HepG2 (cell line): ENCODE measurements at regions not wholly inside any gene's neighbourhood (a gene's known extent, or its start where the extent isn't known, plus 50 kb on each side); places are given as distances from the start of the nearest gene placed in this dataset.

Experiments used
- ATAC-seq: fragments of 200-7000 bp; cut with Tn5 transposase; 3 replicates; pipeline ENCODE4 v1.9.1; 2020; ENCODE audit warnings: mild to moderate bottlenecking, moderate library complexity
- BruUV-seq: library from RNA; stranded (reverse); fragments of 400-500 nt; replicated peaks from 2 replicates; lab custom pipeline; 2021; lab: Mats Ljungman, UMichigan
- CTCF ChIA-PET: fragments of 300-600 bp; formaldehyde crosslinking; extraction: SDS; loops from one replicate; lab custom pipeline; 2021; ENCODE audit warnings: low total read pairs, inconsistent platforms, low intra/inter-chr PET ratio; lab: Yijun Ruan, JAX
- POLR2A ChIA-PET: fragments of 350-600 bp; sonication (Branson Sonifier 250); formaldehyde crosslinking; loops from one replicate; lab custom pipeline; 2020; ENCODE audit warnings: antibody characterized with exemption, inconsistent platforms; lab: Yijun Ruan, JAX
- DNase-seq: peaks from one replicate; pipeline ENCODE4 v3.0.0-alpha.2; 2015; ENCODE audit warnings: low spot score
- FAIRE-seq: peaks from 3 replicates; lab custom pipeline; 2011; peaks lifted over from hg19 to GRCh38; lab: Jason Lieb, UNC
- H2AFZ ChIP-seq: one replicate; pipeline ENCODE4 v1.6.1; 2011; ENCODE audit warnings: low read length, inconsistent platforms
- H3K27ac ChIP-seq: fragments of 300-600 bp; 3 replicates; pipeline ENCODE4 v1.8.0; 2011; ENCODE audit warnings: mixed run types, mild to moderate bottlenecking, mixed read lengths, low read length, inconsistent platforms; ENCODE audit not compliant: insufficient read depth; ENCODE audit errors: extremely low read length
- H3K27me3 ChIP-seq, 2 experiments: fragments of 200-600 bp in 1 of 2; 2 replicates in 1 of 2; 3 replicates in 1 of 2; pipeline versions ENCODE4 v1.6.0 to v1.8.0; 2011; ENCODE audit warnings: low read length in 2 of 2, mild to moderate bottlenecking in 2 of 2, moderate library complexity in 2 of 2, inconsistent platforms in 1 of 2; ENCODE audit not compliant: insufficient read depth in 2 of 2, control insufficient read depth in 1 of 2
- H3K36me3 ChIP-seq, 2 experiments: fragments of 200-600 bp in 1 of 2; replicated peaks in 1 of 2; 2 replicates in 1 of 2; 3 replicates in 1 of 2; pipeline versions ENCODE4 v1.5.1 to v1.8.0; 2011; ENCODE audit warnings: low read length in 2 of 2, inconsistent platforms in 1 of 2; ENCODE audit not compliant: insufficient read depth in 2 of 2, control insufficient read depth in 1 of 2
- H3K4me1 ChIP-seq: 2 replicates; pipeline ENCODE4 v1.5.1; 2012; ENCODE audit warnings: low read length, inconsistent platforms; ENCODE audit not compliant: insufficient read depth
- H3K4me2 ChIP-seq: 2 replicates; pipeline ENCODE4 v1.6.0; 2011; ENCODE audit warnings: low read depth, low read length, inconsistent platforms
- H3K4me3 ChIP-seq, 3 experiments: fragments of 200-600 bp in 1 of 3; sonication (generic), shearing (Covaris generic) in 1 of 3; replicated peaks in 1 of 3; 2 replicates each; pipeline ENCODE4 v1.5.1; 2011 to 2016; ENCODE audit warnings: low read length in 3 of 3, inconsistent platforms in 2 of 3, low read depth in 2 of 3, mild to moderate bottlenecking in 2 of 3, control low read depth in 1 of 3, mixed read lengths in 1 of 3; ENCODE audit not compliant: insufficient read depth in 1 of 3
- H3K79me2 ChIP-seq: one replicate; pipeline ENCODE4 v1.6.1; 2011; ENCODE audit warnings: low read length, inconsistent platforms; ENCODE audit not compliant: insufficient read depth
- H3K9ac ChIP-seq: 2 replicates; pipeline ENCODE4 v1.6.0; 2011; ENCODE audit warnings: mild to moderate bottlenecking, low read depth, low read length, inconsistent platforms; ENCODE audit not compliant: insufficient read depth
- H3K9me3 ChIP-seq: 2 replicates; pipeline ENCODE4 v1.5.1; 2012; ENCODE audit warnings: mild to moderate bottlenecking, low read length
- H4K20me1 ChIP-seq: 2 replicates; pipeline ENCODE4 v1.6.0; 2011; ENCODE audit warnings: inconsistent platforms, mild to moderate bottlenecking, low read length, moderate library complexity; ENCODE audit not compliant: insufficient read depth
- MAF1 ChIP-seq: sonication (generic); formaldehyde crosslinking; IDR thresholded peaks from 2 replicates; pipeline ENCODE4 v1.5.0; 2020; ENCODE audit warnings: missing genetic modification reagents, borderline replicate concordance
- MEIS2 ChIP-seq: sonication (generic); formaldehyde crosslinking; IDR thresholded peaks from 2 replicates; pipeline ENCODE4 v1.9.0; 2021; ENCODE audit warnings: mild to moderate bottlenecking, missing genetic modification reagents
- ZNF468 ChIP-seq: sonication (generic); formaldehyde crosslinking; IDR thresholded peaks from 2 replicates; pipeline ENCODE4 v1.8.0; 2022; ENCODE audit warnings: mild to moderate bottlenecking, moderate library complexity, missing genetic modification reagents
- ZNF773 ChIP-seq: sonication (generic); formaldehyde crosslinking; IDR thresholded peaks from 2 replicates; pipeline ENCODE4 v1.4.0; 2020; ENCODE audit warnings: missing genetic modification reagents, borderline replicate concordance
- WGBS: methylation state at CpG from one replicate; pipeline ENCODE4 v1.1.6; 2017; ENCODE audit warnings: low lambda C conversion rate; 5-methylcytosine and 5-hydroxymethylcytosine counted together
- in situ Hi-C: cut with HindIII; loops from 2 replicates; pipeline ENCODE4 v1.10.0; 2017; ENCODE audit warnings: low pct_unique_long_range_greater_than_20kb; ENCODE audit not compliant: extremely low pct_ligation_motif_present
- intact Hi-C: fragments of 100-400 bp; cut with micrococcal nuclease; formaldehyde crosslinking; loops from one replicate; pipeline ENCODE4 v1.10.0; 2022; ENCODE audit not compliant: unreplicated experiment
- TF ChIP-seq, protein P1 (sequence below): sonication (generic); formaldehyde crosslinking; conservative IDR thresholded peaks from 2 replicates; pipeline ENCODE4 v1.8.0; 2022; ENCODE audit warnings: mild to moderate bottlenecking, moderate library complexity, missing genetic modification reagents
- TF ChIP-seq, protein P2 (sequence below): sonication (generic); formaldehyde crosslinking; IDR thresholded peaks from 2 replicates; pipeline ENCODE4 v1.4.0; 2020; ENCODE audit warnings: mild to moderate bottlenecking, missing genetic modification reagents
- TF ChIP-seq, protein P3 (sequence below): IDR thresholded peaks from 2 replicates; pipeline ENCODE4 v1.6.1; 2012; ENCODE audit warnings: low read length, improper control_type of control experiment

DNA sequence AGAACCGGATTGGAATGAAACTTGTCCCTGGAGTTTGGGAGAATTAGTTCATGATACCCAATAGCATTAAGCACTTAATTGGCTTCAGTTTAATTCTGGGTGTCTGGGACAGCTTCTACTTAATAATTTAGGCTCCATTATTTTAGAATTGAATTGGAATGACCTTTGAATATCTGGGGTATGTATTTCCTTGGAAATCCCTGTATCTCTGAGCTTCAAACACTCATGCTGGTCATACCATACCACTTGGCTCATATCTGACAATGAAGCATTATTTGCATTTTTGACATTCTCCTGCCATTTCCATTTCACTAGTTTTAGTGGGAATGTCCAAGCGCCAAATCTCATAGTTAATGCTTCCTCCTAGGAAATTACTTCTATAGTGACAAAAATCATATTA, 393.1 kb downstream of the DIPK2A start (continued):
- TF ChIP-seq, protein P1, sequence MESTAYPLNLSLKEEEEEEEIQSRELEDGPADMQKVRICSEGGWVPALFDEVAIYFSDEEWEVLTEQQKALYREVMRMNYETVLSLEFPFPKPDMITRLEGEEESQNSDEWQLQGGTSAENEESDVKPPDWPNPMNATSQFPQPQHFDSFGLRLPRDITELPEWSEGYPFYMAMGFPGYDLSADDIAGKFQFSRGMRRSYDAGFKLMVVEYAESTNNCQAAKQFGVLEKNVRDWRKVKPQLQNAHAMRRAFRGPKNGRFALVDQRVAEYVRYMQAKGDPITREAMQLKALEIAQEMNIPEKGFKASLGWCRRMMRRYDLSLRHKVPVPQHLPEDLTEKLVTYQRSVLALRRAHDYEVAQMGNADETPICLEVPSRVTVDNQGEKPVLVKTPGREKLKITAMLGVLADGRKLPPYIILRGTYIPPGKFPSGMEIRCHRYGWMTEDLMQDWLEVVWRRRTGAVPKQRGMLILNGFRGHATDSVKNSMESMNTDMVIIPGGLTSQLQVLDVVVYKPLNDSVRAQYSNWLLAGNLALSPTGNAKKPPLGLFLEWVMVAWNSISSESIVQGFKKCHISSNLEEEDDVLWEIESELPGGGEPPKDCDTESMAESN: no peak
- TF ChIP-seq MEIS2 (CRISPR knock-in tag) (no peak), ZNF773 (CRISPR knock-in tag) (no peak), ZNF468 (no peak)
- TF ChIP-seq, protein P2, sequence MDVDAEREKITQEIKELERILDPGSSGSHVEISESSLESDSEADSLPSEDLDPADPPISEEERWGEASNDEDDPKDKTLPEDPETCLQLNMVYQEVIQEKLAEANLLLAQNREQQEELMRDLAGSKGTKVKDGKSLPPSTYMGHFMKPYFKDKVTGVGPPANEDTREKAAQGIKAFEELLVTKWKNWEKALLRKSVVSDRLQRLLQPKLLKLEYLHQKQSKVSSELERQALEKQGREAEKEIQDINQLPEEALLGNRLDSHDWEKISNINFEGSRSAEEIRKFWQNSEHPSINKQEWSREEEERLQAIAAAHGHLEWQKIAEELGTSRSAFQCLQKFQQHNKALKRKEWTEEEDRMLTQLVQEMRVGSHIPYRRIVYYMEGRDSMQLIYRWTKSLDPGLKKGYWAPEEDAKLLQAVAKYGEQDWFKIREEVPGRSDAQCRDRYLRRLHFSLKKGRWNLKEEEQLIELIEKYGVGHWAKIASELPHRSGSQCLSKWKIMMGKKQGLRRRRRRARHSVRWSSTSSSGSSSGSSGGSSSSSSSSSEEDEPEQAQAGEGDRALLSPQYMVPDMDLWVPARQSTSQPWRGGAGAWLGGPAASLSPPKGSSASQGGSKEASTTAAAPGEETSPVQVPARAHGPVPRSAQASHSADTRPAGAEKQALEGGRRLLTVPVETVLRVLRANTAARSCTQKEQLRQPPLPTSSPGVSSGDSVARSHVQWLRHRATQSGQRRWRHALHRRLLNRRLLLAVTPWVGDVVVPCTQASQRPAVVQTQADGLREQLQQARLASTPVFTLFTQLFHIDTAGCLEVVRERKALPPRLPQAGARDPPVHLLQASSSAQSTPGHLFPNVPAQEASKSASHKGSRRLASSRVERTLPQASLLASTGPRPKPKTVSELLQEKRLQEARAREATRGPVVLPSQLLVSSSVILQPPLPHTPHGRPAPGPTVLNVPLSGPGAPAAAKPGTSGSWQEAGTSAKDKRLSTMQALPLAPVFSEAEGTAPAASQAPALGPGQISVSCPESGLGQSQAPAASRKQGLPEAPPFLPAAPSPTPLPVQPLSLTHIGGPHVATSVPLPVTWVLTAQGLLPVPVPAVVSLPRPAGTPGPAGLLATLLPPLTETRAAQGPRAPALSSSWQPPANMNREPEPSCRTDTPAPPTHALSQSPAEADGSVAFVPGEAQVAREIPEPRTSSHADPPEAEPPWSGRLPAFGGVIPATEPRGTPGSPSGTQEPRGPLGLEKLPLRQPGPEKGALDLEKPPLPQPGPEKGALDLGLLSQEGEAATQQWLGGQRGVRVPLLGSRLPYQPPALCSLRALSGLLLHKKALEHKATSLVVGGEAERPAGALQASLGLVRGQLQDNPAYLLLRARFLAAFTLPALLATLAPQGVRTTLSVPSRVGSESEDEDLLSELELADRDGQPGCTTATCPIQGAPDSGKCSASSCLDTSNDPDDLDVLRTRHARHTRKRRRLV (CRISPR knock-in tag): no peak

DNA sequence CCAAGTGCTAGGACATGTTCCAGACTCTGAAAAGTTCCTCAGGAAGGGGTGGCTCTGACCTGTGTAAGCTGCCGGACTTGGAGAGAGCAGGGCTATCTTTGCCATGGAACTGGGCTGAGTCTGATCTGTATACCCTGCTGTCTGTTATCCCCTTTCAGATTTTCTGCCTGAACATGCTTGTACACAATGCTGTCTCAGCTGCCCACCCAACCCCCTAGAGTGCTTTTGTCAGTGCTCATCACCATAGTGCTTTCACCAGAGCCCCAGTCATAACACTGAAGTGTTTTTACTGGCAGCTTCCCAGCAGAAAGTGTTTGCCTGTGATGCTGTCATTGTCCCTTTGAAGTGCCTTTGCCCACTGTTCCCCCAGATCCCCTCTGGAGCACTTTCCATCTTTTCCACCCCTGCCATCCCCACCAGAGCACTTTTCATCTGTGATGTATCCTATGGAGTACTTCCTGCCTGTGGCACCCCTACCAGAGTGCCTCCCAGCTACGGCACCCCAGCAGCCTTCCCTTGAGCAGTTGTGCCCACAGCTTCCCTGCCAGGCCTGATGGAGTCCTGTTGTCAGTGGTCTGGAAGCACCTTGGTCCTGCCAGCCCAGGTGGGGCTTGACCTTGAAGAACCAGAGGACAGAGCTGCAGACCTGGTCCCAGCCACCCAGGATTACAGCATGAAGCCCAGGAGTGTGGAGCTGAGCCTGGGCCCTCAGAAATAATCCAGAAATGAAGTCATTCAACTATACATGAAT, 397.7 kb downstream of the DIPK2A start:
- ChIA-PET CTCF (no interaction called here), POLR2A (no interaction called here)
- H3K79me2 ChIP-seq: no peaks in the 10 kb centered on the region
- H3K4me2 ChIP-seq: no peak overlapping the region
- no TSS peak for BruUV-seq
- no peak overlapping the region for H3K9ac ChIP-seq
- H3K27me3 ChIP-seq: no peaks in the 10 kb centered on the region
- DNase-seq (no peak), ATAC-seq (no peak), FAIRE-seq (no peak)
- H3K27ac ChIP-seq: no peak overlapping the region
- H3K36me3 ChIP-seq: no peaks in the 10 kb centered on the region
- no peak overlapping the region for H3K4me3 ChIP-seq
- peaks cover 75% of the 10 kb centered on the region for H3K9me3 ChIP-seq
- H4K20me1 ChIP-seq: no peaks in the 10 kb centered on the region
- TF ChIP-seq MAF1 (CRISPR knock-in tag): no peak
- TF ChIP-seq, protein P3, sequence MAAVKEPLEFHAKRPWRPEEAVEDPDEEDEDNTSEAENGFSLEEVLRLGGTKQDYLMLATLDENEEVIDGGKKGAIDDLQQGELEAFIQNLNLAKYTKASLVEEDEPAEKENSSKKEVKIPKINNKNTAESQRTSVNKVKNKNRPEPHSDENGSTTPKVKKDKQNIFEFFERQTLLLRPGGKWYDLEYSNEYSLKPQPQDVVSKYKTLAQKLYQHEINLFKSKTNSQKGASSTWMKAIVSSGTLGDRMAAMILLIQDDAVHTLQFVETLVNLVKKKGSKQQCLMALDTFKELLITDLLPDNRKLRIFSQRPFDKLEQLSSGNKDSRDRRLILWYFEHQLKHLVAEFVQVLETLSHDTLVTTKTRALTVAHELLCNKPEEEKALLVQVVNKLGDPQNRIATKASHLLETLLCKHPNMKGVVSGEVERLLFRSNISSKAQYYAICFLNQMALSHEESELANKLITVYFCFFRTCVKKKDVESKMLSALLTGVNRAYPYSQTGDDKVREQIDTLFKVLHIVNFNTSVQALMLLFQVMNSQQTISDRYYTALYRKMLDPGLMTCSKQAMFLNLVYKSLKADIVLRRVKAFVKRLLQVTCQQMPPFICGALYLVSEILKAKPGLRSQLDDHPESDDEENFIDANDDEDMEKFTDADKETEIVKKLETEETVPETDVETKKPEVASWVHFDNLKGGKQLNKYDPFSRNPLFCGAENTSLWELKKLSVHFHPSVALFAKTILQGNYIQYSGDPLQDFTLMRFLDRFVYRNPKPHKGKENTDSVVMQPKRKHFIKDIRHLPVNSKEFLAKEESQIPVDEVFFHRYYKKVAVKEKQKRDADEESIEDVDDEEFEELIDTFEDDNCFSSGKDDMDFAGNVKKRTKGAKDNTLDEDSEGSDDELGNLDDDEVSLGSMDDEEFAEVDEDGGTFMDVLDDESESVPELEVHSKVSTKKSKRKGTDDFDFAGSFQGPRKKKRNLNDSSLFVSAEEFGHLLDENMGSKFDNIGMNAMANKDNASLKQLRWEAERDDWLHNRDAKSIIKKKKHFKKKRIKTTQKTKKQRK: no peak
- H3K4me1 ChIP-seq: no peaks in the 10 kb centered on the region
- 13% methylated on average over 1 of the region's 2 CpGs for WGBS
- intact Hi-C loops (no loop called here), in situ Hi-C loops (no loop called here)
- H2AFZ ChIP-seq: no peak overlapping the region
